ENCODE measurements at regions not wholly inside any gene's neighbourhood (a gene's known extent, or its start where the extent isn't known, plus 50 kb on each side); places are given as distances from the start of the nearest gene placed in this dataset.
"Not testable (repeated sequence)": the region's sequence is repeated elsewhere in the genome, so short reads cannot be mapped to it uniquely, and the experiment has no call there.

DNA sequence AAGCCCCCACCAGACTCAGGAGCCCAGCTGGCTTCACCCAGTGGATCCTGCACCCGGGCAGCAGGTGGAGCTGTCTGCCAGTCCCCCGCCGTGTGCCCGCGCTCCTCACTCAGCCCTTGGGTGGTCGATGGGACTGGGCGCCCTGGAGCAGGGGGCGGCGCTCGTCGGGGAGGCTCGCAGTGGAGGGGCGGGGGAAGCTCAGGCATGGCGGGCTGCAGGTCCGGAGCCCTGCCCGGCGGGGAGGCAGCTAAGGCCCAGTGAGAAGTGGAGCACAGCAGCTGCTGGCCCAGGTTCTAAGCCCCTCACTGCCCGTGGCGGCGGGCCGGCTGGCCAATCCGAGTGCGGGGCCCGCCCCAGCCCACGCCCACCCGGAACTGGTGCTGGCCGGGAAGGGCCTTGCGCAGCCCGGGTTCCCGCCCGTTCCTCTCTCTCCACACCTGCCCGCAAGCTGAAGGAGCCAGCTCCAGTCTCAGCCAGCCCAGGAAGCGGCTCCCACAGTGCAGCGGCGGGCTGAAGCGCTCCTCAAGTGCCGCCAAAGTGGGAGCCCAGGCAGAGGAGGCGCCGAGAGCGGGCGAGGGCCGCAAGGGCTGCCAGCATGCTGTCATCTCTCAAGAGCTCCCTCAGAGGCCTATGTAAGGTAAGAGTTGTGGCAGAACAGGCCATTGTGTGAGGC, 1307.8 kb upstream of the TMEFF2 start:
- DNase-seq, result no peak

DNA sequence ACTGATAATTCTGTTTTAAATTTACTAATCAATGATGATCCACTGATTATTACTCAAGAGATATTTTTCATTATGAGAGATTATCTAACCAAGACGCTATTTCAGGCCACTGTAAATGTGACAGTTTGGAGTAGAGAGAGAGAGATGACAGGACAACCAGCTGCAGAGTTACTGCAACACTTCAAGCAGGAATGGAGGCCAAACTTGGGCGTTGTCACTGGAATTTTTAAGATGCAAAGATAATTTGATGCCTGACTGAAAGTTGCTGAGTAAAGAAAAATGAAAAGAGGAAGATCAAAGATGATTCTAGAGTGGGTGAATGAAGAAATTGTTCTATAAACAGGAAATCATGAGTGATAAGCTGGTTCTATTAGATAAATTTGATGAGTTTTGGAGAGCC, 1302.1 kb upstream of the TMEFF2 start:
- no peak for DNase-seq

DNA sequence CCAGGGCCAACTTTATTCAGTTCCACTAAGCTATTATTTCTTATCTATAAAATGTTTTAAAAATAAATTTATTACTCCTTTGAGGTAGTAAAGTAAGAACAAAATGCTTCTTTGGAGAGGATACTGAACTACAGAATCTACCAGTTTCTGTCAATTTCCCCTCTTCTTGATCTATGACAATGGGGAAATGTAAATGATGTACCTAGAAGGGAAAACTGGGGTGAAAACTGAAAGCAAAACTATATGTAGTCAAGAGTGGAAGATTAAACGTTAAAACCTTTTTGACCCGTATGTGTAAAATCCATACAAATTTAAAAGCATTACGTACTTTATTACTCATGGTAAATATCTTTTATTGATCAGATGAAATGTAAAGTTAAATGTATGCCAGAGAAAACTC, 1287.8 kb upstream of the TMEFF2 start:
- DNase-seq, result no peak

DNA sequence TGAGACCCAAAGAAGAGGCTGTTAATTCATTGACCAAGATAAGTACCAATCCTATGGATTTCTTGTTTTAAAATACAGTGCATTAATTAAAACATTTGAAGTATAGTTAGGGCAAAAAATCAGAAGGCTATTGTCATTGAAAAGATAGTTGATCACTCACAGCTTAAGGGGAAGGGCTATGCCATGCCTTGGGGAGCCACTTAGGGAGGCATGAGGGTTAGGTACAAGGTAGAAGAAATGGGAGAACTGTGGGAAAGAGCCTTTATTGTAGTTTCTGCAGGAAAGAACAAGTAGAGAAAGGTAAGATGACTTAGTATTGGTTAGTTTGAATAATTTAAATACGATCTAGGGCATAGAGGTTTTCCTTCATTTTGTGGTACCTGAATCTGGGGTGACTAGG, 1285.5 kb upstream of the TMEFF2 start:
- DNase-seq, result no peak

DNA sequence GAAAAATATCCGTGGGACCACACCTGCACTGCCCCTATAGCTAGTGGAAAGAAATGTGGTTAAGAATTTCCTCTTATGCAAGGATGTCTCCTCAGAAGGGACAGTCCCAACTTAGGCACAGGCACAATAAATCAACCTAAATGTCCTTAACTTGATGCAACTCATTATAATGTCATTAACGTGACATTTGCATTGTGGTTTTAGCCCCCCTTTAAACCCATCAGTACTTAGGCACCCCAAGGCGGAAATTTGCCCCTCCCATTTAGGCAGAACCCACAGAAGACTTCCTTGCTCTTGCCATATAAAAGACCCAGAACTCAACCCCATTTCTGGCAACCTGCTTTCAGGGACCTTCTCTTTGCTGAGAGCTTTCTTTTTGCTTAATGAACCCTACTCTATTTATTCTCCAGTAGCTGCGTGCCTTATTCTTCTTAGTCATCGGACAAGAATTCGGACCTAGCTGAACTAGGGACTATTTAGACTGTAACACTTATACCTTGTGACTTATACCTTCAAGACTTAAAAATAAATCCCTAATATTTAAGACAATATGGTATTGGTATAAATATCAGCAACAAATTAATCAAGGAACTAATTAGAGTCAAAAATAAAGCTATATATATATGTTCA, 1281.6 kb upstream of the TMEFF2 start:
- DNase-seq, result no peak

DNA sequence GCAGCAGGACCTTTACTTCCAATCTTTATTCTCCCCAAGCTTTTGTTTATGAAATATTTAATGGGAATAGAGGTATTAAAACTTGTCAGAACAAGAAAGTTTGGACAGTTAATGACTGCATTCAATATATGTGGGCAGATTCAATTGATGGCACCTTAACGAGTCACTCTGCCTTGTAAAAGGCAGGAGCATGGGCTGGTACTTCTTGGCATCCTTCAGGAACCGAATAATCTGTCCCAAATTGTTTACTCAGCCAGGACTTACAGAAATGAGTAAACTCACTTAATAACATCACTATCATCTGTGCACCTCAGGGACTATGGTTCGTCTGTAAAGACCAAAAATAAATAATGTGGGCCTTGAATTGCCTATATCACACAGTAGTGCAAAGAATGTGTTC, 1280.3 kb upstream of the TMEFF2 start:
- no peak for DNase-seq

DNA sequence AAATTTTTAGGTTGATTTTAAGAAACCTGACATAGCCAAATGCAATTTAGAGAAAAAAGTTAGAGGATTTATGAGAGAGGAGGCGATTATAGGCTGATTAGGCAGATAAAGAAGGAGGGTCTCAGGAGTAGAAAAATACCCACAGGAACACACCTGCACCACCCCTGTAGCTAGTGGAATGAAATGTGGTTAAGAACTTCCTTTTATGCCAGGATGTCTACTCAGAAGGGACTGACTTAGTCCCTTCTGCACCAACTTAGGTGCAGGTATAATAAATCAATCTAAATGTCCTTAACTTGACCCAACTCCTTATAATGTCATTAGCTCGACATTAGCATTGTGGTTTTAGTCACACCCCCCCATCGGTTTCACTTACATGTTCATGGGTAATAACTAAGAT, 1274.5 kb upstream of the TMEFF2 start:
- no peak for DNase-seq

DNA sequence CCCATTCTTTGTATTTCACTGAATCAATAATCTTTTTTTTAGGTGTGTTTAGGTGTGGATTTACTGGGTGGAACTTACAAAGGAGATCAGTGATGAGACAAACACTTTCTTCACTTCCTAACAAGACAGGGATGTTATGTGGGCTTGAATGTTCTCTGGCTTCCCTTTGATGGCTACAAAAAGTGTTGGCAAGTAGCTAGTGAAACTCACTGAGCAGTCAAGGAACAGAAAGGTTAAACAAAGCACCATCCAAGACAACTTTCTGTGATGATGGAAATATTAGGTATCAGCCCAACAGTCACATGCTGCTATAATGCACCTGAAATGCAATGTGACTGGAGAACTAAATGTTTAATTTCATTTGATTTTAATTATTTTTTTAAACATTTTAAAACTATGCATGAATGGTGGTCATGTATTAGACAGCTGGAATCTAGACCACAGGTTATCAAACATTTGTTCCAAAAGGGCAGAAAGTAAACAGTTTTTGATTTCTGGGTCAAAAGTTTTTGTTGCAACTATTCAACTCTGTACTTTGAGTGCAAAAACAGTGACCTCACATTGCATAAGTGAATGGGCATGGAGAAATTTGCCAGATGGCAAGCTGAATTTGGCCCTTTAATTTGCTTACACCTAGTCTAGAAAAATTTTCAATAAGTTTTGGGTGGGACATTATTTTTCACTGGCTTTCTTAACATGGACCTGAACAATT, 1272.7 kb upstream of the TMEFF2 start:
- DNase-seq, result no peak

DNA sequence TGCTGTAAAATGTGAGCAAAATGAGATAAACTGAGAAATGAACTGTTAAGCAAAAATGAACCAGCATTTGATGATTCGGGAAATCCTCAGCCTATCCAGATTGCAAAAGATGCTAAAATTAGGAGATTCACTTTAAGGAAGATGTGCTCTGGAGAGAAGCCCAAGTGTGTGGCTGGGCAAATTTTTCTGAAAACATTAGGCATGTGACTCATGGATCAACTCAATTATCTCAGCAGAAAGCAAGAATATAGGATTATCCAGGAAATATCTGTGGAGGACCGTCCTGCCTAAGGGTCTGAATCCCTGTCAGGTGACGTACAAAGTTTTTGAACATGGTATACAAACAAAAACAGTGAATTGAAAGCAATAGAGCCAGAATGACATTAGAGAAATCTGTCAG, 1268.3 kb upstream of the TMEFF2 start:
- no peak for DNase-seq

DNA sequence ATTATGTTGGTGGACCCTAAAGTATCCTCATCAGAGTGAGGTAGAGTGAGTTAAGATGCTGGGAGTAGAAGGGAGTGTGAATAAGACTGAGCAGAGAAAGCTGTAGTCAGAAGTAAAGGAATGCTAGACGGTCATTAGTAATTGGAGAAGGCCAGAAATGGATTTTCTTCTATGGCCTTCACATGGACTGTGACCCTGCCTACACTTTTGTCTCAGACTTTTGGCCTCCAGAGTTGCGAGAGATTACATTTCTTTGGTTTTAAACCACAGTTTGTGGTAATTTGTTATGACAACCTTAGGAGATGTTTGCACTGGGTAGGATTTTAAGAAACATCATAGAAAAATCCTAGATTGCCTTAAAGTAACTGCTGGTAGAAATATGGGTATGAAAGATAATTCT, 1267.7 kb upstream of the TMEFF2 start:
- DNase-seq, result no peak

DNA sequence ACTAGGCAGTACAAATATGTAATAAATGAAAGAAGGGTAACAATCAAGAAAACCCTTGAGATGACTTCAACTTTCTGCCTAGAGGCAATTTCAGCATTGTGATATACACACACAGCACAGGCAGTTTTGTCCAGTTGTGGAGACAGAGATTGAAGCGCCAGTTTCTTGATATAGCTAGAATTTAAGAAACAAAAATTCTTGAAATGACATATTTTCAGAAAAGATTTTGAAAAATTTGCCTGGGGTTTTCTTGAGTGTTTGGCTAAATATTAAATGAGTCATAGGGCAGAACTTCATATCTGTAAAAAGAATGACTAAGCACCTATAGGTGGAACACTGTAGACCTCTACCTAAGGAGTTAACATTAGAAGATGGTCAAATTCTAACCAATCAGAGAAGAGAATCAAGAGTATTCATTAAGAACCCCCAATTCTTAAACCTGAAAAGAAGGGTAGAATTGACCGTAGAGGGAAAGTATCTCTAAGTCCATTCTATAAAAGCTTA, 1266.8 kb upstream of the TMEFF2 start:
- DNase-seq, result no peak

DNA sequence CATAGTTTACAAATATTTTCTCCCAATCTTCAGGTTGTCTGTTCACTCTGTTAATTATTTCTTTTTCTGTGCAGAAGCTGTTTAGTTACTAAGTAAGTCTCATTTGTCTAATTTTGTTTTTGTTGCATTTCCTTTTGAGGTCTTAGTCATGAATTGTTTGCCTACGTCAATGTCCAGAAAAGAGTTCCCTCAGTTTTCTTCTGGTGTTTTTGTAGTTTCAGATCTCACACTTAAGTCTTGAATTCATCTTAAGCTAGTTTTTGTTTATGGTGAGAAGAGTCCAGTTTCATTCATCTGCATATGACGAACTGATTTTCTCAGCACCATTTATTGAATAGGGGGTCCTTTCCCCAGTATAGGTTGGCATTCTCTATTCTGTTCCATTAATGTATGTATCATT, 1252.2 kb upstream of the TMEFF2 start:
- no peak for DNase-seq

DNA sequence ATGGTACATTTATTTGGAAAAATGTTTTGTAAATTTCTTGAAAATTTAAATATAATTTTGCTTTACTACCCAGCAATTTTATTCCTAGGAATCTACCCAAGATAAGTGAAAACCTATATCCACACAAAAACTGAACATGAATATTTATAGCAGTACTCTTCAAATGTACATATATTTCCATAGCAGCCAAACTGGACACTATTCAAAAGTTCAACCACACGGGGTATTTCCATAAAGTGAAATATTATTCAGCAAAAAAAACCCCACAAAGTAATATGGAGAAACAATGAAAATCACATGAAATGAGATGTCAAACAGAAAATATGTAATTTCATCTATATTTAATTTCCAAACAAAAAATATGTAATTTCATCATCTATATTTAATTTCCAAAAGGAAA, 1247.6 kb upstream of the TMEFF2 start:
- DNase-seq, result no peak

DNA sequence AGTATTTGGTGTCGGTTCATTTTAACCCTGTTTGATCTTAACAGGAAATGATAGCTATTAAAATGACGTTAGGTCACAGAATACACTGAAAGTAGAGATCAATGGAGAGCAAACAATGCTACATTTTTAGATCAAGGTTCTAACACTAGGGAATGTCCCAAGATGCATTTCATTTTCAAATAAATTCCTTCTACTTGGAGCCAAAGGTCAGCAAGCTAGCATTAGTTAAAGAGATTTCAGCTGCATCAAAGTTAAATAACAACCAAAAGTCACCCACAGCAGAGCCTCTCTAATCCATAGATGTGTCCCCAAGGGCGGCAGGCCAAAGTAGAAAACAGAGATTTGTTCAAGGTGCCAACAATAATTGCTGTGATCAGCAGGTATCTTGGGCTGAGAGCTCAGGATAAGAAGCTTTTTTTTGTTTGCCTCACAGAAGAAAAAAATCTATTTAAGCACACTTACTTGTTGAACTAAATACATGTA, 1233.6 kb upstream of the TMEFF2 start:
- DNase-seq, result no peak

DNA sequence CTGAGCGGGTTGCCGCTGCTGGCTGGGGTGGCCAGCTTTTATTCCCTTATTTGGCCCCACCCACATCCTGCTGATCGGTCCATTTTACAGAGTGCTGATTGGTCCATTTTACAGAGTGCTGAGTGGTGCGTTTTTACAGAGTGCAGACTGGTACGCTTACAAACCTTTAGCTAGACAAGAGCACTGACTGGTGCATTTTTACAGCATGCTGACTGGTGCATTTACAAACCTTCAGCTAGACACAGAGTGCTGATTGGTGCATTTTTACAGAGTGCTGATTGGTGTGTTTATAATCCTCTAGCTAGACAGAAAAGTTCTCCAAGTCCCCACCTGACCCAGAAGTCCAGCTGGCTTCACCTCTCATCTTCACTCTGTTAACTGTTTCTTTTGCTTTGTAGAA, 1217.6 kb upstream of the TMEFF2 start:
- DNase-seq, result not testable (repeated sequence)

DNA sequence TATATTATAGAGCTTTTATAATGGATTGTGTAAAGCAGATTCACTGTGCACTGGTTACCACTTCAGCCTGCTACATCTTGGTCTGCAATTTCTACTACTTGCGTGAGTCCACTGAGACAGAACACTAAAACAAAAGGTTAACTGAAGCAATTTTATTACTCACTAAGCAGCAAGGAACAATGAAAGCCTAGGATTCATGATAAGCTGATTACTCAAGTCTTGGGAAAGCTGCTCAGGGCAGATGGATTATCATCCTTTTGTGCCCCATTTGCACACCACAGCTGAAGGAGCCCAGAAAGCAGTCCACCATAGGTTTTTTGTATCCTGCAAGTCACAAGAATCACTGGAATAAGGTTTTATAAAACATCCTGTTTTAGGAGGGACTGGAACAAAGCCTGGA, 1215.2 kb upstream of the TMEFF2 start:
- DNase-seq, result no peak

DNA sequence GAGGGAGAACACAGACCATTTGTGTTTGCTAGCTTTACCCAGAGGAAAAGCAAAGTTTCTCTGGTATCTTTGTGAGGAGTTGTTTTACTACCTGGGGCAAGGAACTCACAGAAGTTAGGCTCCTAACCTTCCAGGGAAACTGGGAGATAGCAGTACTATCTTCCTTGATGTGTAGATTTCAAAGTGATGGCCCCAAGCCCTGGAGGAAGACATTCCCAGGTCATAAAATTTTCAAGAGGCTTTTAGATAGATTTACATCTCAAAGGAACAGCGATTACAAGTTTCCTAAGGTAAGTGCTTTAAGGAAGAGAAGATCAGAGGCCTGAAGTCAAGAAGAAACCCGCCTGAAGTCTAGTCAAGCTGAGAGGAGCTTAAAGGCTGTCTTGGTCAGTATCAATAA, 1187.8 kb upstream of the TMEFF2 start:
- DNase-seq, result no peak

DNA sequence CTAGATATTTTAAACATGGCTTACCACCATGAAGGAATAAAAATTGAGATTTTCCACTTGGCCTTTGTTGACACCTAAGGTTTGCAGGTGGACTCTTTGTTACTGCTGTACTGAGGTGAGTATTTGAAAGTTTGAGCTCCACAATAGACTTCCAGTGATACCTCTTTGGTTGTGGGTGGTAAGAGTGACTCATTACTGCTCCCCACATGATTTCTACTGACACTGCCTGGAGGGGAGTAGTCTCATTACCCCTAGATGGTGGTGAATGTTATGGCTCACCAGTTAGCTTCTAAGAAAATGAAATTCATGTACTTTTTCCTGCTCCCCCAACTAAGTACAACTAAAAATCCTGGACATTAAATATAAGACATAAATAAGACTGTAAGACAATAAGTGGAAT, 1183.1 kb upstream of the TMEFF2 start:
- DNase-seq, result no peak

DNA sequence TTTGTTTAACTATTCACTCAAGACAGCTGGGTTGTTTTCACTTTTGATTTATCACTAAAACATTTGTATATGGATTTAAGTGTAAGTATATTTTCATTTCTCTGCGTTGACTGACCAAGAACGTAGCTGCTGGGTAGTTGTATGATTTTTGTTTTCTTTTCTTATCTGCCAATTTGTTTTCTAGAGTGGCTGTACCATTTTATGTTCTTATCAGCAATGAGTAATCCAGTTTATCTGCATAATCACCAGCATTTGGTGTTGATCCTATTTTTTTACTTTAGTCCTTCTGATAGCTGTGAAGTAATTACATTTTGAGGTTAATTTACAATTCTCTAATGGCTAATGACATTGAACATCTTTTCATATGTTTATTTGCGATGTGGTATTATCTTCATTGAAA, 1178.4 kb upstream of the TMEFF2 start:
- DNase-seq, result no peak

DNA sequence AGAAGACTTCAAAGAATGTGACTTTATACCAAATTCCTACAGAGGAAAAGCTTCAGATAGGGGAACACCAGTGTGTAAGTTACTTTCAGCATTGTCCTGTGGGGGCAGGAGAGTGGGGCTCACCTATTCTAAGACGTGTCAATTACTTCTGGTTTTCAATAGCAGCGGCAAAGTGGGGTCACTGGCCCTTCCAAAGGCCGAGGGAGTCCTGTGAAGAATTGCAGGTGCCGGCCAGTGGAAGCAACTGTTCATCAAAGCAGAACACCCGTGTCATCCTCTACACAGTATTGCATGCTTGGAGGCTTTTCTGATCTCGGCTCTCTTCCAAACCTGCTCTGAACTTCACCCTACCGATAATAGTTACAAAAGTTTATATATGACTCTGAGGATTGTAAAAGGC, 1176.5 kb upstream of the TMEFF2 start:
- DNase-seq, result no peak

DNA sequence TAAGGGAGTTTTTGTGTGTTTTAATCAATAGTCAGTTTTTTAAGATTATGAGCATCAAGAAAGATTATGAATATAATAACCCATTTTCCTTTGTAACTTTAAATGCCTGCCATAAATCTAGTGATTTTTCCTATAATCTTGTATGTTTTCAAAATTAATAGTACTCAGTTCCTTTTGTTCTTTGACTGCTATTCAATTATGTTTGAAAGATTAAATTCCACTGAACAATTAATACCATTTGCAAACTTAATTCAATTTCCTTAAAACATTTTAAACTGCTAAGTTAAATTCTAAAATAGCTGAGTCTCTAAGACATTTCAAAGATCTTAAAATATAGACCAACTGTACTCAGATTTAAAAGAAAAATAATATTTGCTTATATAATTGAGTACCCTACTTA, 1173.9 kb upstream of the TMEFF2 start:
- DNase-seq, result no peak

DNA sequence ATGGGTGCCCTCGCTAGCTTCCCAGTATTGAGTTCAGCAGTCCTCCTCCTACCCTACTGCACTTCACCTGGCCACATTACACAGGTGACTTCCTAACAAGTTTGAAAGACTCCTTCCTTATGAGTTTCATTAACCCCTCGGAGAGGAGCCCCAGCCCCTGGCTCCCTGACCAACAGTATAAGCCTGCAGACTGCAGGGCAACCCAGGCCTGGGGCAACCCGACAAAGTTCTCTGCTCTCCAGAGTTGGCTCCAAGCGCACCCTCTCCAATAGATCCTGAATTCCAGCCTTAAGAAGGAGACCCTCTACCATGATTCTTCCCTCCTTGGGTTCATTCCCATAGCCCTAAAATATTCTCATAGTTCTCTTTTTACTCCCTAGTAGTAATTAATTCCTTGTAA, 1162.8 kb upstream of the TMEFF2 start:
- no peak for DNase-seq

DNA sequence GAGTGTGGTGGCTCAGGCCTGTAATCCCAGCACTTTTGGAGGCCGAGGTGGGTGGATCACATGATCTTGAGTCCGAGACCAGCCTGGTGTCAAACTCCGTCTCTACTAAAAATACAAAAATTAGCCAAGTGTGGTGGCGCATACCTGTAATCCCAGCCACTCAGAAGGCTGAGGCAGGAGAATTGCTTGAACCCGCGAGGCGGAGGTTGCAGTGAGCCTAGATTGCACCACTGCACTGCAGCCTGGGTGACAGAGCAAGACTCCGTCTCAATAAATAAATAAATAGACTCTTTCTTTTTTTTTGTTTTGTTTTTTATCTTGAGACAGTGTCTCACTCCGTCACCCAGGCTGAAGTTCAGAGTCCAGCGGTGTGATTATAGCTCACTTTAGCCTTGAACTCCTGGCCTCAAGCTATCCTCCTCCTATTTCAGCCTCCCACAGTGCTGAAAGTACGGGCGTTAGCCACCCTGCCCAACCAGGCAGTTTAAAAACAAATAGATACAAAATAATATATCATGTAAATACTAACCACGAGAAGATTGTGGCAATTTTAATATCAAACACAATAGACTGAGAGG, 1158.0 kb upstream of the TMEFF2 start:
- DNase-seq, result not testable (repeated sequence)

DNA sequence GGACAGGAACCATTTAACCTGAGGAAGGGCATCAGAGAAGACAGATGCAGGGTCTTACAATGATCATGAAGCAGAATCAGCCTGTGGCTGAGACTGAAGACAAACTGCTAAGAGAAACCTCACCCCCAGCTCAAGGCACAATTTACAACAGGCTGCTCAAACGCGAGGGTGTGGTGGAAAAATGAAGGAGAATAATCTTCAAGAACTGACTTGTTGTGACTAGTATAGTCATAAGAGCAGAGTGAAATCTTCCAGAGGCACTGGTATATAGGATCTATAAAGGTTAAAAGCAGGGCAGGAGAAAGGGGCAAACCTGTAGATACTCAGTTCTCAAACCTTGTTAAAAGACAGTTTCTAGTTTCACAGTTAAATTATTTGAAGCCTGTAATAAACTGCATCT, 1155.8 kb upstream of the TMEFF2 start:
- no peak for DNase-seq
